Medulla oblongata (tissue), 1 donor: ENCODE measurements at regions not wholly inside any gene's neighbourhood (a gene's known extent, or its start where the extent isn't known, plus 50 kb on each side); places are given as distances from the start of the nearest gene placed in this dataset.

Source experiments
- DNase-seq: peaks from one replicate; pipeline ENCODE4 v3.0.0-alpha.2; 2015; ENCODE audit errors: extremely low spot score

DNA sequence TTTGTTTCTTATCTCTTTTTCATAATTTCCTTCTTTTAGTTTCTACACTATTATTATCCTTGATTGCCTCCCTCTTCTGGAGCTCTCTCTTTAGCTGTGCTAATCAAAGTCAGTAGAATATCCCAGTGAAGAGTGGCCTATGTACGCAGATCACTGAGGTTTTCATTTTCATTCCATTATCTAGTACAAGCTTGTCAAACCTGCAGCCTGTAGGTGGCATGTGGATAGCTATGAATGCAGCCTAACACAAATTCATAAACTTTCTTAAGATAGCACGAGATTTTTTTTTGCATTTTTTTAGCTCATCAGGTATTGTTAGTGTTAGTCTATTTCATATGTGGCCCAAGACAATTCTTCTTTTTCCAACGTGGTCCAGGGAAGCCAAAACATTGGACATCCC lies 825.7 kb upstream of the MAP3K7 start:
- DNase-seq = no peak

DNA sequence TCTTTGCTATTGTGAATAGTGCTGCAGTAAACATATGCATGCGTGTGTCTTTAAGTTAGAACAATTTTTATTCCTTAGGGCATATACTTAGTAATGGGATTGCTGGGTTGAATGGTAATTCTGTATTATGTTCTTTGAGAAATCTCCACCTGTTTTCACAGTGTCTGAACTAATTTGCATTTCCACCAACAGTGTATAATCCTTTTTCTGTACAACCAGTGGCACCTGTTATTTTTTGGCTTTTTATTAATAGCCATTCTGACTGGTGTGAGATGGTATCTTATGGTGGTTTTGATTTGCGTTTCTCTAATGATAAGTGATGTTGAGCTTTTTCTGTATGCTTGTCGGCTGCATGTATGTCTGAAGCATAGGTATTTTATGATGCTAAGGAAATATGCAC lies 820.8 kb upstream of the MAP3K7 start:
- DNase-seq = no peak

DNA sequence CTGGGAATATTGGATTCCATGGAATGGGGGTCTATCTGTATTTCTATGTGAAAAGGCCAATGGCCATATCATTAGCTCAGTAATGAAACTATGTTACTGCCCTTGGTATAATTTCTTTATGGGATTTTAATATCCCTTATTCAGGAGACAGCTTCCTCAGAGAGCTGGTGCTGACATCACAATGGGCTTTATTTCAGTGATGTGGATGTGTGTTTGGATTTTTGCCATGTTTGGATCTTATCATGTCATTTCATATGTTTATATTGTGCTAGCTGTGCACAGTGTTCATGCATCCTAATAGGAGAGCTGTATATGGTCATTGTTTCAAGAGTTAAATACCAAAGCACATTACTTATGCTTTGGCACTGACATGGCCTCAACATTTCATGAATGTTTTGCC lies 806.1 kb upstream of the MAP3K7 start:
- no peak for DNase-seq

DNA sequence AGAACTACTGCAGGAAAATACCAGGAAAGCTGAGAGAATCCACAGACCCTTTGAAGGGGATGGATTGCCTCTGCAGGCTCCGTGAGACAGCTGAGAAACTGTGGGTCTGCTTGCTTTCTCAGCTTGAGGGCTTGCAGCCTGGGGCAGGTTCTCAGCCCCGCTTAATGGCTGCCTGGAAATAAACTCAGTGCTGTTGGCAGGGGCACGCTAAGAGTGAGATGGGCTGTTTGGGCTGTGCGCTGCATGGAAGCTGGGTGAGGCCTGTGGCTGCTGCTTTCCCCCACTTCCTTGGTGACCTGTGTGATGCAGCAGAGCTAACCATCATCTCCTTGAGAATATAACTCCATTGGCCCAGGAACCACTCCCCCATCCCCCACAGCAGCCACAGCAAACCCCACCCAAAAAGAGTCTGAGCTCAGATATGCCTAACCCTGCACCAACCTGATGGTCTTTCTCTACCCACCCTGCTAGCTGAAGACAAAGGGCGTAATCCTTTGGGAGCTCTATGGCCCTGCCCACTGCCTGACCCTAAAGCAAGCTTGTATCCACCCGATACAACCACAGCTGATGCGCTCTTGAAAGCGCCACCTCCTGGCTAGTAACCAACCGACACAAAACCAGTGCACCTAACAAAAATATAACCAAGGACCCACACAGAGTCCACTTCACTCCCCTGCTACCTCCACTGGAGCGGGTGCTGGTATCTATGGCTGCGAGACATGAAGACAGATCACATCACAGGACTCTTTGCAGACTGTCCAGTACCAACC lies 800.6 kb upstream of the MAP3K7 start:
- no peak for DNase-seq

DNA sequence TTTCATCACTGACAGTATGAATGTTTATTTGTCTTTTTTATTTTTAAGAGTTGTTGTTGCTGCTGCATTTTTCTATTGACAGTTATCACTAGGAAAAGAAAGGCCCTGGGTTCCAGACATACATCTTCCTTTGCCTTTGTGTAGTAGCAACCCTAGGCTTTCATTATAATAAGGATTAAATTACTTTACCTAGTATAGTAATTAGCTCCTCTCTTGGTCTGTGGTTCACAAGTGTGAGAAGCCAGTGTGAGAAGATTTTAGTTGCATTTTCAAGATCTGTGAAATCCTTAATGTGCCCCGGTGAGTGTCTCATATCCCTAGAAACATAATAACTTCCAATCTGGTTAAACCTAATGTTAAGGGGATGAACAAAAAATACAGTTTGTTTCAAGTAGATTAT lies 799.3 kb upstream of the MAP3K7 start:
- DNase-seq = no peak

DNA sequence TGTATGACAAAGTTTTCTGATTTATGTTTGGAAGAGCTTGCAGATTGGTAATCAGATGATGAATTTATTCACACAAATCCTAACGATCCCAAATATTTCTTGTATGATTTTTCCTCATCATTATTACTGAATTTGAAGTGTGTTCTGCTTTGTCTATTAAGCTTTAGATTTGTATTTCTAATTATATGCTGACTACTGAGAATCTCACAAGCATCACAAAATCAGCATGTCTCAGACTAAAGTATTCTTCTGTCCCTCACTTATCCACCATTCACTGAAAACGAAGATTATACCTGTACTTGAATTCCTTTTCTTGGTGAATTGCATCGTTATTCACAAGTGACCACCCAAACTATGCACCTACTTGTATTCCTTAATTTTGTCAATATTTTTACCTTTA lies 796.3 kb upstream of the MAP3K7 start:
- DNase-seq = no peak

DNA sequence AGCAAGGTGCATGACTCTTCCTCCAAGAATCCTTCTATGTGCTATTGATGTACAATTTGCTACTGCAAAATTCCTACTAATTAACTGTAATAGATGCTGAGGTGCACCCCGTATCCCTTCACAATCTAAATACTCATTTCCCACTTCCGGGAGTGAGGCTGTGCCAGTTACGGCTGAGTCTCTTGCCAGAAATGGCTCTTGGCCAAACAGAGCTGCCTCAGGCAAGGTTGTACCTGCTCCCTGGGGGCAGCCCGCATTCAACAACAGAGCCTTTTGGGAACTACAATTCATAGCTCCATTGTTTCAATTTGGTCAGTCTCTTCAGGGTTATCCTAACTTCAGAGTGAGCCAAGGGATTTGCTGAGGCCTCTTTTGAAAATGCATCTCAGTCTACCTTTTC lies 789.8 kb upstream of the MAP3K7 start:
- DNase-seq = no peak

DNA sequence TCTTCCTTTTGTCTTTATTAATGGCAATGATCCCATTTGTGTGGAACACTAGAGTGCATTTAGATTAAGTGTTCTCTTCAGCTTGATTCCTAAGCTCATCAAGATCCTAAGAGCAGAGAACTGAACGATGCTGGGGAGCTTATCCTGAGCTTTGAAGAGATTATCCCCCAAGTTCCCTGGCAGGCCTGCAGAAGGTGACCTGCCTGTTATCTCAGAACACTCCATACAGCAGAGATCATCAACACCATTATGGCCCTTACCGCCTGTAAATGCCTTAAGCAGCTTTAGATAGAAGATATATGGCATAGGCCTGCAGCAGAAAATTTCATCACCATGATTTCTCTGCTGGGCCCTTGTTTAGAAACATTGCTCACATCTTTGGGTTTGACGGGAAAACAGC lies 779.9 kb upstream of the MAP3K7 start:
- no peak for DNase-seq

DNA sequence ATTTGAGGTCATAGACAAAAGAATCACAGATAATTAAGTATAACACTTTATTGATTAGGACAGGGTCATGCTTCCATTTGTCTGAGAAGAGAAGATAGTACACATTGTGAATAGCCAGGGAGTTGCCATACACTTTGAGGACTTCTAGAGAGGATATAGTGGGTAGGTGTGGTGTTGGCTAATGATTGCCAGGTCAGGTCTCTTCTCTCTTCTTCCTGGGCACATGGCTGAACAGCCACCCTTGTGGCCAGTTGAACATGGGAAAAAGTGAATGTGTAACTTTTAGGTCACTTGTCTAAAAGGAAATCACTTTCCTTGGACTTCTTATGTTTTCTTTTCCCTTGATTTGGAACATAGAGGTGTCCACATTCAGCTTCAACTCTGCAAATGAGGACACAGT lies 772.1 kb upstream of the MAP3K7 start:
- DNase-seq = no peak

DNA sequence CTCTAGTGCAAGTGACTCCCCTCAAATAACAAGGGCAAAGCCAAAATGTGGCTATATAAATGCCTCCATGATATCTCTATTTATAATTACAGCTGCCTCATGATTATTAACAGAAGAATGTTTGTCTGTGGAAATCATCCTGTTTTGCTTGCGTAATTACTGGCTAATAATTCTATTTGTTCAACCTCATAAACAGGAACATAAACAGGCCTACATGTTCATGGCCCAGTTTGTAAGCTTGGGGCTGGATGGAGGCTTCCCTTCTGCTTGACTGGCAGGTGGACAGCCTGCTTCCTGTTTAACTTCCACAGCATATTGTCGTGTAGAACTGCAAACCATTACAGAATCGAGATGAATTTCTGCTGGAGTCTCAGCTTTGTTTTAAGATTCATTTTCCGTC lies 766.0 kb upstream of the MAP3K7 start:
- no peak for DNase-seq

DNA sequence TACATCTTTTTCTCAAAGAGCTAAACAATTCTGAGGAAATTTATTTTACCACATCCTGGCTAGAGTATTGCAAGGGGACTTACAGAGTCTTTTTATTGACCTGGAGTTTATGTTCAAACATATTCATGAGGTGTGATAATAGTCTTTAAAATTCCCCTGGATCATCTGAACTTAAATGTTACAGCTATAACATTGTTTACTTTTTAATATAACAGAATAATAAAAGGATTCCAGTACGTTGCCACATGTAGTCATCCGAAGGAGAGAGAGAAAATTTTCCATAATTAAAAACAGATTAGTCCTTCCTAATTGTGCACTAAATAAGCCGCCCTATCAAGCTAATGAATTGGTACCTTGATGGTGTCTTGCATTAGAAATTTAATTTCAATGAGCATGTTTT lies 765.4 kb upstream of the MAP3K7 start:
- DNase-seq = no peak

DNA sequence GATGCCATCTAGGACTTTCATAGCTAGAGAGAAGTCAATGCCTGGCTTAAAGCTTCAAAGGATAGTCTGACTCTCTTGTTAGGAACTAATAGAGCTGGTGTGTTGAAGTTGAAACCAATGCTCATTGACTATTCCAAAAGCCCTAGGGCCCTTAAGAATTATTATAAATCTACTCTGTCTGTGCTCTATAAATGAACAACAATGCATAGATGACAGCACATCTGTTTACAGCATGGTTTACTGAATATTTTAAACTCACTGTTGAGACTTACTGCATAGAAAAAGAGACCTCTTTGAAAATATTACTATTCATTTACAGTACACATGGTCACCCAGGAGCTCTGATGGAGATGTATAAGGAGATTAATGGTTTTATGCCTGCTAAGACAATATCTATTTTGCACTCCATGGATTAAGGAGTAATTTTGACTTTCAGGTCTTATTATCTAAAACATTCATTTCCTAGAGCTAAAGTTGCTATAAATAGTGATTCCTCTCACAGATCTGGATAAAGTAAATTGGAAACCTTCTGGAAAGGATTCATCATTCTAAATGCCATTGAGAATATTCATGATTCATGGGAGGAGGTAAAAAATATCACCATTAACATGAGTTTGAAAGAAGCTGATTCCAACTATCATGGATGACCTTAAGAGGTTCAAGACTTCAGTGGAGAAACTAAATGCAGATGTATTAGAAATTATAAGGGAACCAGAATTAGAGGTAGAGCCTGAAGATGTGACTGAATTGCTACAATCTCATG lies 763.5 kb upstream of the MAP3K7 start:
- no peak for DNase-seq

DNA sequence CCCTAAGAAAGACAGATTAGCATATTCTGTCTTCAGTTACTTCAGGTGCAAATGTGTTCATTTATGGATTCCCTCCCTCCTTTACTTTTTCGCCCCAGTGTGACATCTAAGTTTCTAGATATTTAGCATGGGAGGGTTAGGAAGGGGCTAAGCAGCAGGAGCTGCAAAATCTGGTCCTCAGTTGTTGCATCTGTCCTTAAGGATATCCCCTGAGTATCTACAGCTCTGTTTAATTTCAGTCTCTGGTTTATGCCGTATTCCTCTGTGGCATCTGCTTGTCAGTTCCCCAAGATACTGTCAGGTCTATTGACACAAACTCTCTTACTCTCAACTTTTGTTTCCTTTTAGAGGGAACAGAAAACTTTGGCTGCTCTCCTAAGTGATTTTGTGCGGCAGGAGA lies 754.6 kb upstream of the MAP3K7 start:
- DNase-seq = no peak

DNA sequence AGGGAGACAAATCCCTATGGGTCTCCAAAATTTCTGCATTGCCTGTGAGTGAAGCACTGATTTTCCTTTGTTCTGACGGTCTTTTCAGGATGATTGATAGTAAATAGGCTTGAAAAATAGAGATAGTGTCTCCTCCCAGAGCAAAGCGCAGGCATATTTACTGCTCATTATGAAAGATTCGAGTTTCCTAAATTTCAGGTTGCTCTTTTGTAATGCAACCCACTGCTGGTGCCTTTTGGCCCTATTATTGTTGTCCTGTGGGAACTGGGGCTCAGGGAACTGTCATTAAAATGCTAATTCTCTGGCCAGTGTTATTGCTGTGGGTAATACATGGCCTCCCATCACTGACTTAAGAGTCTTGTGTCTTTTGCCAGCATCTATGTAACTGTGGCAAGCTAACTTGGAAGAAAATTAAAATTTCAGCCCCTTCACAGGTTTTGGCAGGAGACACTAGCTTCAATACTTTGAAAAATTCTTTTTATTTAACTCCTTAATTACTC lies 754.1 kb upstream of the MAP3K7 start:
- DNase-seq = no peak

DNA sequence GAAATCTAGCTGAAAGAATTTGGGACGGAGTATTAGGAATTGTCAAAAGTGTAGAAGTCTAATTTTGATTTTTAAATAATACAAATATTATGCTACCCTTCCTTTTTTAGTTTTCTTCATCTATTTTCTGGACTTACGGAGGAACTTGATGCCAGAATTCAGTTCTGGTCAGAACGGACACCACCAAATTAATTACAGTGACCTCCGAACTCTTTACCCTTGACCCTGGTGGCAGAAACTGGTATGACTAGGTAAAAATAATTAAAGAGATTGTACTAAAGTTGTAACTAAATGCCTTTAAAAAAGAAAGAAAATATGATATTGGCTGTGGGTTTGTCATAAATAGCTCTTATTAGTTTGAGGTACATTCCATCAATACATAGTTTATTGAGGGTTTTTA lies 751.1 kb upstream of the MAP3K7 start:
- DNase-seq = no peak

DNA sequence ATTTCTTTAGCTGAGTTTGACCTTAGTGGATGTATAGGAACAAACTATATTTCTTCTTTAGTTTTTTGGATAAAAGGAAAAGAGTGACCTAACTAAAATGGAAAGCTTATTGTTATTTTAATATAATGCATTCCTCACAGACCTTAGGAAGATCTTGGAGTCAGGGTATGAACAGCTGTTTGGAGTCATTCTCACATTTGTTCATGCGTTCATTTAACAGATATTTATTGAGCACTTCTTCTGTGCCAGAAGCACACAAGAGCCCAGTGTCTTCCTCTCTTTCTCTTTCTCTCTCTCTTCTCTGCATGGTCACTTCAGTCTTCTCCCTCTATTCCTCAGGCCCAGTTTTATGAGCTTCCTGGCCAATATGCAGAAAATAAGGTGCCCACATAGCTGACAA lies 744.0 kb upstream of the MAP3K7 start:
- DNase-seq = no peak

DNA sequence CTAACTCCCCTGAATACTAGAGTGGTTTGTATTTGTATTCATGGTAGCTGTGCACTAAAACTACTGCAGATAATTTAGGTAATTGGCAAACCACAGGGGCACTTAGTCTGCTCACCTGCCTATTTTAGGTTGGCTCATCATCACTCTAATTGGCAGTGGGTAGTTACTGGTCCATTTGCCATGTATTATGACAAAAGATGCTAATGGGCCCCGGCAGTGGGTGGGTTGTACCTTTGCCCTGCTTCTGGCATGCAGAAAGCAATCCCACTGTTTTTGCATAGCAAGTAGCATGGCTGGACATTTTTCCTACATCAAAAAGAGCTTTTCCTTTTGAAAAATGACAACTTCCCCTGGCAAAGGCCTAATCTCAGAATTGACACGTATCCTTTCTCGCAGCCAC lies 741.4 kb upstream of the MAP3K7 start:
- DNase-seq = no peak

DNA sequence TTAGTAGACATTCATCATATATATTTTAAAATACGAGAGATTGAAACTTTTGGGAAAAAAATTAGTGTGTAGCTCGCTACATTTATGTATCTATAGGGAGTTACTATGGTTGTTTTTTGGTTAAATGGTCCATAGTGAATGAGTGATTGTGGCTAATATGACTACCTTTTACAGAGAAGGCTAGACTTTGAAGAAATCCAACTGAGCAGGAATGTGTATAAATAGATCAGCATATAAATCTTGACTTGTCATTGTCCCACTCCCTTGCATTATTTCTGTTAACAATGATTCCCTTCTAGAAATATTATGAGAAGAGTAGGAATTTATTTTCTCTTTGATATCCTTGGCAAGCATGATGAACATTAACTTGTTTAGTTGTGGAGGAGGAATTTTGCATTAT lies 737.8 kb upstream of the MAP3K7 start:
- DNase-seq = no peak

DNA sequence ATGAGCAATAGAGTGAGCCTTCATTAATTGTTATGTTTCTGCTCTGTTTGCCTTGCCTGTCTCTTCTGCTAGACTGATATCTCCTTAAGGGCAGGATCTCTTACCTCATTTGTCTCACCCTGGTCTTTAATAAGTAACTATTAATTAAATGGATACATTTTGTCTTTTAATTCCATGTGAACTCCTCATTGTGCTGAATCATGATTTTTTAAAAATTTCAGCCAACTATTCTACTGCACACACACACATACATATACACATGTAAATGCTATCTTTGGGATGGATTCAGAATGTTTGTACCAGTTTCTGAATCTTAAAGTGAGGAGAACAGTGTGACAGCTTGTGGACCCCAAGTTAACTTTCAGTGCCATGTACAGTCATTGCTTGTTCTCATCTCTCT lies 731.1 kb upstream of the MAP3K7 start:
- no peak for DNase-seq

DNA sequence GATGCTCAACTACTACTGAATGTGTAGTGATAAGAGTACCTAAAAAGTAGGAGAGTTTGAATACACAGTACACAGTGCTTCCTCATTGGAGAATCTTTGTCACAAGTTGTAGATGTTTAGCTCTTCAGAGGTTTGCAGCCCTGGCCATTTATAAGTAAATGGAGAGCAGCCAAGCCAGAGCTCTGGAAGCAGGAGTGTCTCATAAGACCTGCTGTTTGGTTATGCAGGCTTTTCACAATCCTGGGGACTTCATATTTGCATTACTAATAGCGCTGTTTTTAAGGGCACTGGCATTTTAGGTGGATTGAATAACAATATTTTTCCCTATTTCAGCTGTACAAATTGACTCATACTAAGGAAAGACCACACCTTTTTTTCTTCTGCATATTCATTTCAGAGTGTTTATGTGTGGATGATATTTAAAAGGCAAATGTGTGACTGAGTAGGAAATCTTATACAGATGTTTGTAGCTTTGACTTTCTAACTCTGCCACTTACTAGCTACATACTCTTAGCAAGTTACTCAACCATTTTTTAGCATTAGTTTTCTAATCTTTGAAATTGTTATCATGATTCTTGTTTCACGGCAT lies 730.5 kb upstream of the MAP3K7 start:
- no peak for DNase-seq

DNA sequence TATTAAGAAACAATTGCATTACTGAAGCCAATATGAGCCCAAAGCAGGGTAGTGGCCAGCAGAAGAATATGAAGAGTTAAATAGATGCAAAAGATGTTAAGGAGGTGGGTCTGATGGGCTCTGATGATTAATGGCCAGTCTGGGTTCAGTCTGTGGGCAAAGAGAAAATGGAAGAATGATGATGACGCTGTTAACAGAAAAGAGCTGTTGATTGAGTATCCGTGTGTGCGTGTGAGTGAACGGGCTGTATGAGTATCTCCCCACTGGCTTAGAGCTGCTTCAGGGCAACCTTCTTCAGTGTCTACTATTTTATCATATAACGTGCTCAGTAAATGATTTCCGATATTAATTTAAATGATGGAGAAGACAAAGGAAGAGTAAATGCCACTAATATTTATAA lies 723.3 kb upstream of the MAP3K7 start:
- no peak for DNase-seq

DNA sequence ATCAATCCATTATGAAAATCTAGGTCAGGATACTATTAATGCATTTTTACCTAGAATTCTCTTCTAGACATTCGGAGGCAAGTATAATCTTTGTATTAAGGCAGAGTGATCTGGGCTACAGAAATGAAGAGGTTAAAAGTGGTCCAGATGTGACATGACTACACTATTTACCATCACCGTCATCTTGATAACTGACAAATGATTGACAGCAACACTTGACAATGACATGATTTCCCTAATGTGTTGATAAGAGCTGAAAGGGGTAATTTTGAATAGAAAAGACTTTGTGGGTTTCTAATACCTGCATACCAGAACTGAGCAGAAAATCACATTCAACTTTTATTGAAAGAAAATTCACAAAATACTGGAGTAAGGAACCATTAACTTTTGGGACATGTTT lies 718.9 kb upstream of the MAP3K7 start:
- DNase-seq = no peak

DNA sequence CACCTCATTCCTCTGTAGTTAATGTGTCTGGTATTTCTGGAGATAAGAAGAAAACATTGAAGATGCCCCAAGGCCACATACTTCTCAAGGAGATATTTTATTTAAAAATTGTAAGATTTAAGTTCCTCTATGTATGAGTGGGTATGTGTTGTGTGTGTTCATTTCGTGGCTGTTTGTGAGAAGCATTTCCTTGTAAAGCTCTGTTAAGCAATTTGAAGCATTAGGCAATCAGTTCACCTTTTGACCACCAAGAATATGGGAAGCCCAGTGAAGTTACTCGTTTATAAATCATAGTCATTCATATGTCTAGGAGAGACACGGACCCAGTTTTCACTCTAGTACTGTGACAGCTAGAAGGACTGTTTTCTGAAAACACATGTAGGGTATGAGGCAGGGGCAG lies 717.6 kb upstream of the MAP3K7 start:
- no peak for DNase-seq
